Stimulated activated CD4-positive, alpha-beta T cell treated with anti-CD3 and anti-CD28 coated beads, Interleukin-12 subunit alpha, Interleukin-12 subunit beta, amount 100 ng/mL, for 48 hours (primary cell): ENCODE measurements at regions not wholly inside any gene's neighbourhood (a gene's known extent, or its start where the extent isn't known, plus 50 kb on each side); places are given as distances from the start of the nearest gene placed in this dataset.
"Not testable (repeated sequence)": the region's sequence is repeated elsewhere in the genome, so short reads cannot be mapped to it uniquely, and the experiment has no call there.

Experiments used
- DNase-seq, 3 donors: peaks; one replicate each; pipeline ENCODE4 v3.0.0-alpha.2; 2020; ENCODE audit warnings: low read depth in 2 of 3, low spot score in 1 of 3

DNA sequence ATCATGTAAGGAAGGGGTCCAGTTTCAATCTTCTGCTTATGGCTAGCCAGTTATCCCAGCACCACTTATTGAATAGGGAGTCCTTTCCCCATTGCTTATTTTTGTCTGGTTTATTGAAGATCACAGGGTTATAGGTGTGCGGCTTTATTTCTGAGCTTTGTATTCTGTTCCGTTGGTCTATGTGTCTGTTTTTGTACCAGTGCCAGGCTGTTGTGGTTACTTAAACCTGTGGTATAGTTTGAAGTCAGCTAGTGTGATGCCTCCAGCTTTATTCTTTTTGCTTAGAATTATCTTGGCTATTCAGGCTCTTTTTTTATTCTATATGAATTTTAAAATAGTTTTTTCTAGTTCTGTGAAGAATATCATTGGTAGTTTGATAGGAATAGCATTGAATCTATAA lies 234.6 kb upstream of the CASK start:
- not testable (repeated sequence) for DNase-seq

GRCh38 chrX:42151808-42152207 lies 228.5 kb upstream of the CASK start:
- DNase-seq: no peak

DNA sequence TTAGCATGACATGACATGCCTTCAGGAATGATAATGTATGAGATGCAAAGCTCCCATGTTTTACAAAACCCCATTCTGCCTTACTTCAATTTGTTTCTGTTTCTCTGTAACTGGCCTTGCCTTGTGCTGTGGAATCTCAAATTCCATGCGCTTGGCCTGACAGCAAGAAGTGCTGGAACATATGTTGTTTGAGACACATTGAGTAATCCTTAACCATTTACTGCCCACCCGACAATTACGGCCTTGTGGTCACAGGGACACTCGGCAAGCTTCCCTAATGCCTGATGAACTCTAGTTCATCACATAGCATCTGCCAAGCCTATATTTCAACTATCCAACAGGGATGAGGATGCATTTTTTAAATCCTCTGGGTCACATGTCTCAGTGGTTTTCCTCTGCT lies 226.4 kb upstream of the CASK start:
- DNase-seq: no peak

DNA sequence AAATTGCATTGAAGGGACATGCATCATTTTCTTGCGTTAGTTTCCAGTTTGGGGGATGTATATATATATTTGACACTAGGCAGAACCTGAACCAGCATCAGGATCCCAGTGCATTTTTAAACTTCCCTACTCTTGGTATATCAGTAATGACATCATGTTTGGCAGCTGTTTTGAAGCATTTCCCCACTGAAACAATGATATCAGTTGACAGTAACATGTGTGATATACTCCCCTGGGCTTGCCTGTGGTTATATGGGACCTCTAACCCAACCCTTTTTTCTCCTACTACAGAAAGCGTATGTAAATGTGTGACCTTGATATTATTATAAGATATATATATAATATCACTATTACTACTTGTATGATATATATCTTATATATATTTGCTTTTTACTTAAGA lies 225.9 kb upstream of the CASK start:
- no peak for DNase-seq

GRCh38 chrX:42143866-42144592 lies 220.7 kb upstream of the CASK start:
- DNase-seq: no peak

GRCh38 chrX:42140320-42140719 lies 217.0 kb upstream of the CASK start:
- no peak for DNase-seq

DNA sequence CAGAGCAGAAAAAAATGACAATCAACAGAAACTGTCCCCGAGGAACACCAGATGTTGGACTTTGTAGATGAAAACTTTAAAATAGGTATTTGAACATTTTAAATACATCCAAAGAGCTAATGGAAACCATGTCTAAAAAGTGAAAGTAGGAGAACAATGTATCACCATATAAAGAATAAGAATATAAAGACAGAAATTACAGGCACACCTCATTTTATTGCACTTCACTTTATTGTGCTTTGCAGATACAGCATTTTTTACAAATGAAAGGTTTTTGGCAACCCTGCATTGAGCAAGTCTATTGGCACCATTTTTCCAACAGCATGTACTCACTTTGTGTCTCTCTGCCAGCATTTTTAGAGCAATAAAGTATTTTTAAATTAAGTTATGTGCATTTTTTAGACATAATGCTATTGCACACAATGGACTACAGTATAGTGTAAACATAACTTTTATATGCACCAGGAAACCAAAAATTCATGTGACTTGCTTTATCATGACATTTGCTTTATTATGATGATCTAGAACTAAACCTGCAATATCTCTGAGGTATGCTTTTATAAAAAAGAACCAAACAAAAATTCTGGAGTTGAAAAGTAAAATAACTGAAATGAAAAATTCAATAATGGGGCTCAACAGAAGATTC lies 212.4 kb upstream of the CASK start:
- no peak for DNase-seq

DNA sequence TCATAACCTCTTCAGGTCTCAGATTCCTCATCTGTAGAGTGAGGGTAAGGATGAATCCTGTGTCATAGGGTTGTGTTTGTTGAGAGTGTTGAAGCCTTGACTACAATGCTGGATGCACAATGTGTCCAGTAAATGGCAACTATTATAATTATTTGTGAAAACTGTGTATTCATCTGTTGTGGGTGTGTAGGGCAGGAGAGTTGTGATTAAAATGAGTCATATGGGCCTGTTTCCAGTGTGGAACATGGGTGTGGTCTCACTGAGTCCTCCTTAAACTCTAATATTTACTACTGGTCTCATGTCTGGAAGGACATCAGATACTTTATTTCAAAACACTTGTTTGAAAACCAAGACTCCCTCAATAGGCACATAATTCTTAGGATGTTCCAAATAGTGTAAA lies 208.5 kb upstream of the CASK start:
- no peak for DNase-seq

DNA sequence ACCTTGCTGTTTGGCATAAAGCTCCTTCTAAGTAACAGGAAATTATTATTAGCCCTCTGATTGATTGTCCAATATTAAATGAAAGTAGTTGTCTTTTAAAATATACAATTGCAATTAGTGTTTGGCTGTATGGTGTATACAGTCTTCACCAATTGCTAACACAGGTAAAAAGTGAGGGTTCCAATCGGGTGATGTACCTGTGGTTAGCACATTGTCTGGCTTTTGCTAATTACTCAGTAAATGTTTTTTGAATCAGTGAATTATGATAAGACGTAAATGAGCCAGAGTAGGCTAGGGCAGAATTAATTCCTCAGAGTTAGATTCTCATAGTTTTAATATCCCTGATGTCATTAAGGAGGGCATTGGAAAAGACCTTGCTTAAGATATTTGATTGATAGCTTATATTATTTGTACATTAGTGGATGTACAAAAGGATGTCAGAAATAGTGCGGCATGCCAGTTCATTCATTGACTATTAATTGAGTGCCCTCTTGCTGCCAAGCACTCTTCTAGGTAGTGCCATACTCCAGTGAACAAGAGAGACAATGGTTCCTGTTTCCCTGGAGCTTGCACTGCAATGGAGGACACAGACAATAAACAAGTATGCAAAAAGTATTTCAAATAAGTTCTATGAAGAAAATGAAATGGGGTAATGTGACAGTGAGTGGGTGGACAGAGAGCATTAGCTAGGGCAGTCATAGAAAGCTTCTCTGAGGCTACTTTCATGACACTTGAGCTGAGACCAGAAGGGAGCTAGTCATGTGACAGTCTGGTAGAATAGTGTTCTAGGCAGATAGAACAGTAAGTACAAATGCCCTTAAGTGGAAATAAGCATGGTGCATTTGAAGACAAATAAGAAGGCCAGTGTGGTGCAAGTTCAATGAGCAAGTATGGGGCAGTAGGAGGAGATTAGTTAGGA lies 205.9 kb upstream of the CASK start:
- DNase-seq: no peak

DNA sequence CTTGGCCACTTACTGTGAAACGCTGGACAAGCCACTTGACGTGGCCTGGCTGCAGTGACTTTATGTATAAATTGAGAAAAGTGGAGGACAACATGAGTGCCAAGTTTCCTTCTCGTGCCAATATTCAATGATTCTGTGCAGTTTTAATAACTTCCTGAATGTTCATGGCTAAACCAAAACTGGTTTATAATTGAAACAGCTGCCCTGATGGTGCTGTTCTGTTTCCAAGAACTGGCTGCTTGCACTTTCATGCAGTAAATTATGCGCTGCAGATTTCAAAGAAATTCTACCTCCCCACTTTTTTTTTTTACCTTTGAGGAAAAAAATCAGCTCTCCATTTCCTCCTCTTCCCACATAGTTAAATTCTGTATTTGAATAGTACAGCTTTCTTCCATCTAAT lies 205.2 kb upstream of the CASK start:
- no peak for DNase-seq

DNA sequence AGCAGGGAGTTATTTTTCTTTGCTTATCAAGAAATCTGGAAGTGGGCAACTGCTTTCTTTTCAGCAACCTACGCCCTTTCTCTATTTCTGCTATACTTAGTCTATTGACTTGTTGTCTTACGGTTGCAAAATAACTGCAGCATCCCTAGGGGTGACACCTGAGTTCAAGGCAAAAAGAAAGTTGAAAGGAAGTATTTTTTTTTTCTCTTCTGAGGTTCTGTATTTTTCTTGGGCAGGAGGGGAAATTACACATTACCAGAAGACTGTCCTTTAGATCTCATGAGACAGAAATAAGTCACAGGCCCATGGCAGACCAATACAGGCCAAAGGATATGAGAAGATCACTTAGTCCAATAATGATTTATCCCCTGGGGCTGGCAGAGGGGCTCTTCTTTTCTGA lies 204.7 kb upstream of the CASK start:
- DNase-seq: no peak

DNA sequence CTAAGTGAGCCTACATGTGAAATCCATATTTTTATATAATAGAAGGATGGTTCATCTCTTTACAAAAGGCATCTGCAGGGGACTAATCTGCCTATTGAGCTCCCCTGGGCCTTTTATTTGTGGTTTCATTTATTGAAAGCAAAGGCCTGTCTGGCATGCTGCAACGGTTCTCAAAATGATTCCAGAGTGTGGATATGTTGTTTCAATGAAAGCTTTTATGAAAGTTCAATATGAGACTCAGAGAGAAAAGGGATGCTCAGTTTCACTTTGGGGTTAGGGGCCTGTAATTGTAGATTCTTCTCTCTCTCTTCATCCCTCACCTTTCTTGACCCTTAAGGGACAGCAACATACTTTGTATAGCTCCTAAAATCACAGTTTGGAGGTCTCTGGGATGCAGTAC lies 204.2 kb upstream of the CASK start:
- no peak for DNase-seq

- no peak for DNase-seq
Observed at GRCh38 chrX:42123369-42123768, 200.0 kb upstream of the CASK start.

DNA sequence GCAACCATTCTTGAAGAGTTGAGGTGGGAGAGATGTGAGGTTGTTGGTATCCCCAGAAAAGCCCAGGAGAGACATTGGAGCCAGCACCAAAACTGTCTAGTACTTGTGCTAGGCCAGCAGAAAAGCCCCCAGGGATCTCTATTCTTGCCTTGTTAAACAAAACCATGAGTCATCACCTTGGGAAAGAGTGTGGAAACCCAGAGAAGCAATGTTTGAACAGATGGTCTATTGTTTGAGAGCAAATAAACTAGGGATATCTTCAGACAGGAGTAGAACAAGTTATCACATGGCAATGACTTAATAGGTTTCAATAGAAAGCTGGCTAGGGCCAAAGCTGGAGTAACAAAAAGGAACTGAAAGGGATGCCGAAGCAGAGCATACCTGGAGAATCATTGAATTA lies 195.7 kb upstream of the CASK start:
- no peak for DNase-seq

GRCh38 chrX:42117318-42117717 lies 194.0 kb upstream of the CASK start:
- no peak for DNase-seq

- DNase-seq: no peak
Observed at GRCh38 chrX:42109428-42109827, 186.1 kb upstream of the CASK start.

- DNase-seq: peak in 2 of 3 donors; percentile 2 to 14
Observed at GRCh38 chrX:42107495-42108488, 184.4 kb upstream of the CASK start.

- no peak for DNase-seq
Observed at GRCh38 chrX:42106556-42106955, 183.2 kb upstream of the CASK start.

GRCh38 chrX:42102586-42103282 lies 179.4 kb upstream of the CASK start:
- DNase-seq: no peak

DNA sequence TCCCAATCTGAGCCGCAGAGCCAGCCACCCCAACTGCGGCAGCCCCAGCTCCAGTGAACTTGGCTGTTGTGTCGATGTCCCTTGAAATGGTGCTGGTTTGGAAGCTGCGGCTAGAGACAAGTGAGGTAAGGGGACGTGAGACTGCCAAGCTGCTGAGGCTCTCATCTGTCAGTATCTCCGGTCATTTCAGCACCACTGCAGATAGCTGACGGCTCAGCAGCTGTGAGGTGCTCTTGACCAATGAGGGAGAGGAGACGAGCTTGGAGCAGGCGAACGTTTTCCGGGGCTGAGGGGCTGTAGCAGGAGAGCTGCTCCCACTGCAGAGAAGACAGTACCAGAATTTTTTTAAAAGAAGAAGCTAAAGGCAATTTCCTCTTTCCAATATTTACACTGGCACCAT lies 175.5 kb upstream of the CASK start:
- DNase-seq: no peak
